HUES6 (cell line): ENCODE measurements at regions not wholly inside any gene's neighbourhood (a gene's known extent, or its start where the extent isn't known, plus 50 kb on each side); places are given as distances from the start of the nearest gene placed in this dataset.

Experiments
- H3K27ac ChIP-seq: 2 replicates; pipeline ENCODE4 v1.7.0; 2013; ENCODE audit warnings: low read depth, mild to moderate bottlenecking, low read length, inconsistent platforms
- H3K27me3 ChIP-seq: 2 replicates; pipeline ENCODE4 v1.6.1; 2013; ENCODE audit warnings: low read length; ENCODE audit not compliant: control insufficient read depth, insufficient read depth
- H3K36me3 ChIP-seq: 2 replicates; pipeline ENCODE4 v1.6.1; 2013; ENCODE audit warnings: low read length; ENCODE audit not compliant: control insufficient read depth, insufficient read depth
- H3K4me1 ChIP-seq: 2 replicates; pipeline ENCODE4 v1.6.1; 2013; ENCODE audit warnings: low read length; ENCODE audit not compliant: control insufficient read depth, insufficient read depth
- H3K4me3 ChIP-seq: 2 replicates; pipeline ENCODE4 v1.5.1; 2013; ENCODE audit warnings: low read depth, low read length
- H3K9ac ChIP-seq: one replicate; pipeline ENCODE4 v1.6.1; 2013; ENCODE audit warnings: mild to moderate bottlenecking, low read length
- H3K9me3 ChIP-seq: 2 replicates; pipeline ENCODE4 v1.6.1; 2013; ENCODE audit warnings: low read depth, low read length; ENCODE audit not compliant: control insufficient read depth, insufficient read depth

DNA sequence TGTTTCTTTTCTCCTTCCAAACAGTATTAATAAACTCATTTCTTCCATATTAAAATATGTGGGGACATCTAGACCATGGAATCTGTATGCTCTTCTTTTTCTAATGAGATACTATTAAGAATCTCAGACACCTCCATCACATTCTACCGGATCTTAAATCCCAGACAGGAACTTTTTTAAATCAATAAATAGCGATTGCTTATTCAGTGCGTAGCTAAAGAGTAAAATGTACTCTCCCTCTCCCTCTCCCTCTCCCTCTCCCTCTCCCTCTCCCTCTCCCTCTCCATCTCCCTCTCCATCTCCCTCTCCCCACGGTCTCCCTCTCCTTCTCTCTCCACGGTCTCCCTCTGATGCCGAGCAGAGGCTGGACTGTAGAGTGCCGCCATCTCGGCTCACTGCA is 297.0 kb downstream of the HNRNPD start:
- Histone ChIP-seq H3K27me3 (no peaks in the 10 kb centered on the region), H3K4me3 (no peak overlapping the region), H3K27ac (no peak overlapping the region), H3K36me3 (no peaks in the 10 kb centered on the region), H3K9me3 (0 out of 2 replicates have a peak, but pooled peaks cover 2% of the 10 kb centered on the region), H3K4me1 (peaks cover 7% of the 10 kb centered on the region), H3K9ac (no peak overlapping the region)

DNA sequence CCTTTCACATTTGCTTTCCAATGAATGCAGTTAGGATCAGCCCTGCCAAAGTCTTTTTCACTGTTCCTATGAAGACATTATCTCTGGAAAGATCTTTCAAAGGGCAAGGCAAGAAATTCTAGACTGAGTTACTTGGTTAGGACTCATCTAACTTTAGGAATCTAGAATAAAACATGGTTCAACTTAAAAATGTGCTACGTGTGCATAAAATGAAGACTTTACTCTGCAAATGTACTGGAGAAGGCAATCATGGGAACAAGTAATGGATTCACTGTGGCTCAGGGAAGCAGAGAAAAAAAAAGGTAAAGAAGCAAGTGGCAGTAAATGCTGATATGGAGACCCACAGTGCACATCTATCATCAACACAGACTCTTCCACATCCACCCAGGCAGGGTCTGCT is 297.4 kb downstream of the HNRNPD start:
- Histone ChIP-seq H3K27me3 (no peaks in the 10 kb centered on the region), H3K27ac (no peak overlapping the region), H3K4me1 (peaks cover 3% of the 10 kb centered on the region), H3K9me3 (0 out of 2 replicates have a peak, but pooled peaks cover 2% of the 10 kb centered on the region), H3K36me3 (no peaks in the 10 kb centered on the region), H3K4me3 (no peak overlapping the region), H3K9ac (no peak overlapping the region)

DNA sequence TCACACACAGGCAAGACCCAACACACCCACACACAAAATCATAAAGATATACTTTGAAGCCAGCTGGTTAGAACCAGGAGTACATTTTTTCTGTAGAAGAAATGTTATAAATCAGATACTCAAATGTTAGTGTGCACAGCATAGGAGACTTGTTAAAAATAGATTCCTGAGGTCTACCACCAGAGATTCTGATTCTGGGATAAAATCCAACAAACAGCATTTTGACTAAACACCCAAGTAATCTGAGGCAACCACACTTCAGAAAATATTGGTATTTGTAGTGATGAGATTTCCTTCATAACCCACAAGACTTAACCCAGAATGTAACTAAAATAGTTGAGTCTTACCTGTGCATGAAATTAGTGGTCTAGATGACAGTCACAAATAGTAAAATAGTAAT is 301.8 kb downstream of the HNRNPD start:
- no peaks in the 10 kb centered on the region for H3K36me3 ChIP-seq
- no peak overlapping the region for H3K9ac ChIP-seq
- no peak overlapping the region for H3K4me3 ChIP-seq
- H3K9me3 ChIP-seq, result no peaks in the 10 kb centered on the region
- H3K4me1 ChIP-seq, result peaks cover 4% of the 10 kb centered on the region; the same call in 1 of the 2 replicates
- H3K27me3 ChIP-seq, result no peaks in the 10 kb centered on the region
- no peak overlapping the region for H3K27ac ChIP-seq

DNA sequence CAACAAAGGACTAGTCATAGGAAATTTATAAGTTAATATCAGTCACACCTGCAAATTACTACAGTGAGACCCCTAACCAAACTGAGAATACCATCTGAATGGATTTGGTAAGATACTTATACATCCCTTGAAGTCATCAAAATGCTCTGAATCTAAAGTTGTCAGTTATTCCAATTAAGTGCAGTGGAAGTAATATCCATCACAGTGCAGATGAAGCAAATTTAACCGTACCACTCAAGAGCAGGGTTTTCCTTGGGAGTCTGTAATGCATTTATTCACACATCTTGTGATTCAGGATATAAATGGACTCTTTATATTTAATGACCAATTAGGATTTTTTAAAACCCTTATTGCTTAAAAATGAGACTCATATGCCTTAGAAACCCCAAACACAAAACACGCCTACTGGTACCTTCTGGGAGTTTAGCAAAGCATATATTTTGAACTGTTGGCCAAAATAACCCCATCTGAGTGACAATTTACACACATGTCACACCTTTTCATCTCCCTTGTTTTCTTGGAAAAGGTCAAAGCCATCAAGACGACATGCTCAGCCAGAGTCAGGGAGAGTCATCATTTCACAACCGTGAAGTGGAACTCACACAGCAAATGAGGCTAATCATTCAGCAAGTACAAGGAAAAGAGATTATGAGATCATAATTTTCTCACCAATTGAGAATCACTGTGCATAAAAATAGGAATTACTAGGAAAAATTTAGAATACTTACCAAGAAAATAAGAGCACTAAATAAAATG is 303.7 kb downstream of the HNRNPD start:
- Histone ChIP-seq H3K4me1 (peaks cover 4% of the 10 kb centered on the region; the same call in 1 of the 2 replicates), H3K4me3 (no peak overlapping the region), H3K27me3 (no peaks in the 10 kb centered on the region), H3K9ac (no peak overlapping the region), H3K9me3 (no peaks in the 10 kb centered on the region), H3K36me3 (no peaks in the 10 kb centered on the region), H3K27ac (no peak overlapping the region)

DNA sequence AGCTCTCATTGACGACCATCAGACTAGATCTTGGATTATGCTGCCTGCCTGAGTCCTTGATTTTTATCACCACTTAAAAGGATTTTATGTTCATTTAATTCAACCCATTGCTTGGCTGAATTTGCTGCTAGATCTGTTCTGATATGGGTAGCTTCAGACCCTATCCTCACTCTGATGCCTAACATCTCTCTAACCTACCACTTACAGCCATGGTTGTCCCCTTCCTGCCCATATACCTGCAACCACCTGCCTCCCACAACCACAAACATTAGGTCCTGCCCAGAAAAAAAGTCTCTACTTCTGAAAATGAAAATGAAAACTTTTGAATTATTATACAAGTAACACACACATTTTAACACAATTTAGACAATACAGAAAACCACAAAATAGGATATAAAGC is 310.8 kb downstream of the HNRNPD start:
- H3K27me3 ChIP-seq, result no peaks in the 10 kb centered on the region
- no peak overlapping the region for H3K27ac ChIP-seq
- H3K4me1 ChIP-seq, result no peaks in the 10 kb centered on the region
- no peaks in the 10 kb centered on the region for H3K36me3 ChIP-seq
- no peaks in the 10 kb centered on the region for H3K9me3 ChIP-seq
- H3K9ac ChIP-seq, result no peak overlapping the region
- no peak overlapping the region for H3K4me3 ChIP-seq

DNA sequence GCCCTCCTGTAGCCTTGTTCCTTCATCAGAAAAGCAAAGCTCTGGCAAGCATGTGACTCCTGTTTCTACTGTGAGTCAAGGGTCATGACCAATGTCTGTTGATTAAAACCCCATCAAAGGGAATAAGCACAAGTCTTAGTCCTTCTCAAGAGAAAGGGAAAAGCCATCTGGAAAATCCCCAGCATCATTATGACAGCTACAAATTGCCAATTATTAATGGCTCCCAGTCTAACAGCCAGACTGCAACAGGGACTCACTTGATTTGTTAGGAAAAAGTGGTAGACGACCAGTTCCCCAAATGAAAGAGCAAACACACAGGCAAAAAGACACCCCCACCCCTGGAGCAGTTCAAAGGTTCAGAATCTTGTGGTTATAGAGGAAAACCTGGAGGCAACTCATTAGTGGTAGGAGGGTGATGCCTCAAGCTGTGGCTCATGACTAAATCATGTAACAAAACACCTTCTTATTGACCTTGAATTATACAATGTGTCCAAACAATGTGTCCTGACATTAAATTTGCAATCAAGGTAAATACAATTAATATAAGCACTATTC is 315.7 kb downstream of the HNRNPD start:
- Histone ChIP-seq H3K27ac (no peak overlapping the region), H3K9ac (no peak overlapping the region), H3K4me3 (no peak overlapping the region), H3K36me3 (no peaks in the 10 kb centered on the region), H3K27me3 (no peaks in the 10 kb centered on the region), H3K4me1 (no peaks in the 10 kb centered on the region), H3K9me3 (no peaks in the 10 kb centered on the region; the same call in 1 of the 2 replicates)

DNA sequence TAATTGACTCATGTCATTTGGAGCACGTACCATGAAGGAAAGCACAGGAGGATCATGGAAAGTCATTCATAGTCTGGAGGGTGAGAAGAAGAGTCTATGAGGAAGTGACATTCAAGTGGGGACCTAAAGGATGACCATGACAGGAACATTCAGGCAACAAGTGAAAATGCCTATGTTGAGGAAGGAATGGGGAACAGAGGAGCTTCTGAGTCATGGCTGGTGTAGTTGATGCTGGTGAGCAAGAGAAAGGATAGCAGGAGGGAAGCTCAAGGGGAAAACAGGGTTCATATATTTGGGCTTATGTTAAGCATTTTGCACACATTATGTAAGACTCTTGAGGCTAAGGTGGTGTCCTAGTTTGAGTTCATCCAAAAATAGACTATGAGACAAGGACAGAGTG is 318.6 kb downstream of the HNRNPD start:
- Histone ChIP-seq H3K4me1 (no peaks in the 10 kb centered on the region), H3K36me3 (no peaks in the 10 kb centered on the region), H3K9me3 (no peaks in the 10 kb centered on the region; the same call in 1 of the 2 replicates)

DNA sequence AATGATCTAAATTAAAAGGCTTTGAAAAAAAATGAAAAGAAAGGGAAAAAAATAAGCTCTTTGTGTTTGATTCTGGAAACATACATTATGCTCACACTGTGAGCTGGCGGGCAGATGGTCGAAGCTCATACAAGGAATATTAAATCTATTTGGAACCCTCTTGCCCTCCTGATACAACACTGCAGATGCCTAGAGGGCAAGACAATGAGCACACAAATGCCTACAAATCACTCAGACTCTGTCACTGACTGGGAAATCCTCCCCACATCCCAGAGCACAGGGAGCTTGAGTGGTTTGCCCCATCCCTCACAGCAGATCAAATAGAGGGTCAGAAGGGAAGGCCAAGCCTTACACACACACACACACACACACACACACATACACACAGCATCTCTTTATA is 320.4 kb downstream of the HNRNPD start:
- Histone ChIP-seq H3K4me1 (no peaks in the 10 kb centered on the region), H3K27ac (no peak overlapping the region), H3K9me3 (no peaks in the 10 kb centered on the region; the same call in 1 of the 2 replicates), H3K9ac (no peak overlapping the region), H3K4me3 (no peak overlapping the region), H3K36me3 (no peaks in the 10 kb centered on the region), H3K27me3 (no peaks in the 10 kb centered on the region)

More for the DNA sequence above, 318.6 kb downstream of the HNRNPD start:
- no peaks in the 10 kb centered on the region for H3K27me3 ChIP-seq
- no peak overlapping the region for H3K27ac ChIP-seq
- no peak overlapping the region for H3K9ac ChIP-seq
- no peak overlapping the region for H3K4me3 ChIP-seq

DNA sequence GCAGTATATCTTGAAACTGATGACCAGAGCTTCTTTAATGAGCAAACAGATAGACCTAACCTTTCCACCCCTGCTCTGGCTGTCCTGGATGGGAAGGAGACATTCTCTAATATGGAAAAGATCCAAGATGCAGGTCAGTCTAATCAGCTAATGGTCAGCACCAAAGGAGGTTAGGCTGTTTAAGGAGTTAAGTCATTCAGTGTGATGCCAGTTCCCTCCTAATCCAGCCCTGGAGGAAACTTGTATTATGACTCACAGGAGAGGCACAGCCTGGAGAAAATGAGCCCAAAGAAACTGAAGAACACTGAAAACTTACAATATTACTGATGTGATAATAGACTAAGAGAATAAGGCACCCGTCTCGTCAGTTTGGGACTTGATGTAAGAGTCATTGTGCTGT is 323.0 kb downstream of the HNRNPD start:
- H3K27ac ChIP-seq, result no peak overlapping the region
- no peak overlapping the region for H3K4me3 ChIP-seq
- H3K27me3 ChIP-seq, result peaks cover 10% of the 10 kb centered on the region
- no peaks in the 10 kb centered on the region for H3K9me3 ChIP-seq
- no peaks in the 10 kb centered on the region for H3K36me3 ChIP-seq
- no peaks in the 10 kb centered on the region for H3K4me1 ChIP-seq
- H3K9ac ChIP-seq, result no peak overlapping the region

DNA sequence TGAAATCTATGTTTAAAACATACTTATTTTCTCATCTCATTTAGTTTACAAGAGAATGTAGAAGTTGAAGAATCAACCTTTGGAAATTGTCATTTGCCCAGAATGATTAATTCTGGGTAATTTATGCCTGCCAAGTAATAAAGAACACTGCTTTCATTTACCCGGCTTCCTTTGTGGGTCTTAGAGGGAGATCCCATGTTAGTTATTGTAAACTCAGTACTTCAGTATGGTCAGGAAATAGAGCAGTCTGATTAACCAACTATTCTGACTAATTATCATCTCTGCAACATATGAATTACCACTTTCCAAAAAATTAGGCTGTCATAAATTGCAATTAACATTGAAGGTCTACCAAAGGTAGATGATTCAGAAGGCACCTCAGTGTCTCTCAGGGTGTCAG is 324.5 kb downstream of the HNRNPD start:
- no peak overlapping the region for H3K27ac ChIP-seq
- no peaks in the 10 kb centered on the region for H3K36me3 ChIP-seq
- no peaks in the 10 kb centered on the region for H3K9me3 ChIP-seq
- H3K27me3 ChIP-seq, result peaks cover 22% of the 10 kb centered on the region
- no peak overlapping the region for H3K9ac ChIP-seq
- no peaks in the 10 kb centered on the region for H3K4me1 ChIP-seq
- no peak overlapping the region for H3K4me3 ChIP-seq

DNA sequence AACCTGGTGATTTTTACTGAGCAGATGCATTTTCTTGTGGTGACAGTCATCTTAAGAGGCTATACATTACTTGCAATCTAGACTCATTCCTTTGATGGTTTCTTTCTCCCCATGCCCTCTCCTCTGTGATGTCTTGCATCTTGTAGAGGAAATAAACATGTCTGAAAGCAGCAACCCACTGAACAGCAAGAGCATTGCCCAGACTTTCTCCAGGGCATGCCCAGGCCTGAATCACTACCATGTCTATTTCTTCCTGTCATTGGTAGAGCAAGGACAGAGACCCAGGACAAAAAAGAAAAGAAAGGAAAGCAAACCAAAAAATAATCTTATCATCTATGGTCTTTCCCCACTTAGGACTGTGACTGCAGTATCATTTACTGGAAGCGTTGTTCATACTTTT is 326.1 kb downstream of the HNRNPD start:
- Histone ChIP-seq H3K27ac (no peak overlapping the region), H3K9me3 (no peaks in the 10 kb centered on the region), H3K4me3 (no peak overlapping the region), H3K36me3 (no peaks in the 10 kb centered on the region), H3K27me3 (peaks cover 35% of the 10 kb centered on the region), H3K4me1 (peaks cover 9% of the 10 kb centered on the region), H3K9ac (no peak overlapping the region)
